ENCODE measurements at regions not wholly inside any gene's neighbourhood (a gene's known extent, or its start where the extent isn't known, plus 50 kb on each side); places are given as distances from the start of the nearest gene placed in this dataset.
"Not testable (repeated sequence)": the region's sequence is repeated elsewhere in the genome, so short reads cannot be mapped to it uniquely, and the experiment has no call there.

DNA sequence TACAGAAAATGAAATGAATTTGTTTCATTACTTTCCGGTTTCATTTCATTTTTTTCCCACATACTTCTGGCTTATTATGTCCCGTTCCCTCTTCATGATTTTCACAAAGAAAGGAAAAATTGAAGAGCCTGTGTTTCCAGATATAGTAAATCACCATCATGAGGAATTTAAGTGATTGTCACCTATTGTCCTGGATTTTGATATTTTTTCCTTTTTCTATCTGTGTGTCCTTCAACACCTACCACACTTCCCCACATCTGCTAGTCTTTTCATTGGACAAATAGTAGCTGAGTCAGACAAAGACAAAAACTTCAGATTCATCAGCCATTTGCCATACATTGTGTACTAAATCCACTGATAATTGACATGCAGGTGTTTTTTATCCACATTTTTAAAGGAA is 258.2 kb upstream of the HSF2 start:
- DNase-seq = no peak

GRCh38 chr6:122143813-122144601 is 255.4 kb upstream of the HSF2 start:
- no peak for DNase-seq

DNA sequence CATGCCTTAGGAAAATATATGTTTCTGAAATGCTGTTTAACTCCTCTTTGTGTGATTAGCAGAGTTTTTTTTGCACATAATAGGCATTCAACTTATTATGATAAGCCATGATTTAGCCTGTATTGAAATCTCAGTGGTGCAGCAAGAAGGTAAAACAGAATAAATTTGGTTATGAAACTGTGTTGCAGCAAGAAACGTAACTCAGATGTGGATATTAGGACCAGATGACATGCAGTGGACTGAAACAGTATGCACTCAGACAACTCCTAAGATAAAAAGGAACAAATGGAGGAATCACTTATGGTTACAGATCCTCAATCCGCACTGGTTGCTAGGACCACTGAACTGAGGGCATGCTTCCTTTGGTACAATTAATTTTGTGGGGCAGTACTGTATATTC is 254.2 kb upstream of the HSF2 start:
- no peak for DNase-seq

DNA sequence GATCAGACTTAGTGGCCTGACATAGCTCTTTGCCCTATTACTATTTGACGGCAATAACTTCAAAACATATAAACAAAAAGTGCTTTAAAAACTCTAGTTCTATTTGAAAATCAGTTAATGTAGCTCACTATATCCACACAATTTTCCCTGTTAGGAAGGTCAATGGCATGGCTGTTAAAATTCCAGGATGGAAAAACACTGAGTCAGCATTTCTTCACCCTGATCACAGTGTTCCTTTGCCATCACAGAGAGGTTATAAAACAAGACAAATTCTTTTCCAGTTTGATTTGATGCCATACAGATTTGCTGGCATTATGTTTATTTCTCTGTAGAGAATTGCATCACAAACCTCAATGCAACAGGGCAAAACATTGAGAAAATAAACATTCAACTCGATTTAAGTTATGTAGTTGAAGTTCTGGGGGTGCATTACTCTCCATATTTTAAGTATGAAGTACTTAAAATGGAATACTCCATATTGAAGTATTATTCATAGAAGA is 253.7 kb upstream of the HSF2 start:
- DNase-seq = no peak

GRCh38 chr6:122147291-122147690 is 252.2 kb upstream of the HSF2 start:
- DNase-seq = no peak

DNA sequence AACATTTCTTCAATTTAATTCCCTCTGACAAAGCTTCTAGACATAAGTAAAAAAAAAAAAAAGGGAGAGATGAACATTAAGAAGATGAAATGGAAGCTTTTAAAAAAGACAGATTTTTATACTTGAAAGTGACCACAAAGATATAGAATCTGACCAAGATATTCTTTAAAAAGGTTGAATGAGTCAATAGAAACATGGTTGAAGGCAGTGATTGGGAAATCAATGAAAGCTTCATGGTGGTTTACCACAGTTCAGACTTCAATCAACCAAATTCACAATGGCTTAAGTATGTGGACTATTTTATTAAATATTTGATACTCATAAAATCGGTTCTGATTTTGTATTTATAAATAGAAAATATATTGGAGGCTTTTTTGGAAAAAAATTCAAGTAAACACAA is 248.4 kb upstream of the HSF2 start:
- no peak for DNase-seq

GRCh38 chr6:122151763-122152162 is 247.7 kb upstream of the HSF2 start:
- DNase-seq = no peak

DNA sequence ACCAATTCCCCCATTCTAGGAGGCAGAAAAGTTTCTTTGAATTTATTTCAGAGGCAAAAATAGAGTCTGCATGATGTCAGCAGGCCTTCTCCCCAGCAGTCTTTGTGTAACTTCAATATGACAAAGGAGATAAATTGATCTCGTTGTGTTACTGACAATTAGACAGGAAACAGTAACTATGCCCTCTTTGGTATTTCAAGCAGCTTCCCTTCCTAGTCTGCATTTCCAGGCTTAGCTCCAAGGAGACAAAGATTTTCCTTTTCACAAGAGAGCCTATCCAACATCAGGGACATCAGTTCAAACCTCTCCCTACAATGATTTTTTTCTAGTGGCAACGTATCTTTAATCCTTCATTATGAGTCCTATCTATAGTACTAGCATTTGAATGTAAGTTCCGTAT is 245.9 kb upstream of the HSF2 start:
- no peak for DNase-seq

- no peak for DNase-seq
Observed at GRCh38 chr6:122154155-122154554, 245.3 kb upstream of the HSF2 start.

DNA sequence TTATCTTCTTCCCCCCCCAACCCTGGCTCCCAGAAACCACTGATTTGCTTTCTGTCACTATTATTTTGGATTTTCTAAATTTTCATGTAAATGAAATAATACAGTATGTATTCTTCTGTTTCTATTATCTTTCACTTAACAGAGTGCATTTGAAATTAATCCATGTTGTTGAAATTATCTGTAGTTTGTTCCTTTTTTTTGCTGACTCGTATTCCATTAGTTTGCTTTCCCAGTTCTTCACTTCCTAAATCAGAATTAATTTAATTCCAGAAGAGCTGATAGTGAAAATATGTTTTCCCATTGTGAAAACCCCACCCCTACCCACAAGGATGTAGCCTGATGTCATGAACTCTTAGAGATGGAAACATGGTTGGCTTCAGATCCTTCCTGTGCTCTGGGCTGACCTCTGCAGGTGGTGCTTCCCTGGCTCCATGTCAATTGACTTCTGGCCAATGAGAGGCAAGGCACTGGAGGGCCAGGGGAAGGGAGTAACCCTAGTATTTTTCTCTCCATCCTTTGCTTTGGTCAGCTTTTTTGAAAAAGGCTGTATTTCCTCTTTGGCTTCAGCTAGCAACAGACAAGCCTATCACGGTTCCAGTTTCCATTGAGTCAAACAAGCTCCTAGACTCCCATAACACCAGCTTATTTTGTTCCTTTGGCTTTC is 244.4 kb upstream of the HSF2 start:
- no peak for DNase-seq

DNA sequence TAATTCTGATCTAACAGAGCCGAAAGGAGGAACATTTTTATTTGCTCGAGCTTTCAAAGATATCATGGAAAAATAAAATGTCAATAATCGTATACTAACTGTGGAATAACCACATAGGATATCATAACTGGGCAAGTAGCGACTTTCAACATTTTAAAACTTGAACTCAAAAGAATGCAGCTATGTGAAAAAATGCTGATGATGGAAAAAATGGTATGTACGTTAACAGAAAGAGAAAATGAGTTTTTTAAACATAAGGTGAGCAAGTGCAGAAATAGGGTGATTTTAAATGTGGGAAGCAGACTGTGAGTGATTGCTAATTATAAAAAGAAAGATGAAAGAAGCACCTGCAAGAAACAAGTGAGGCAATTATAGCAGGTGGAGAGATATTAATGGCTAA is 238.3 kb upstream of the HSF2 start:
- DNase-seq = no peak

DNA sequence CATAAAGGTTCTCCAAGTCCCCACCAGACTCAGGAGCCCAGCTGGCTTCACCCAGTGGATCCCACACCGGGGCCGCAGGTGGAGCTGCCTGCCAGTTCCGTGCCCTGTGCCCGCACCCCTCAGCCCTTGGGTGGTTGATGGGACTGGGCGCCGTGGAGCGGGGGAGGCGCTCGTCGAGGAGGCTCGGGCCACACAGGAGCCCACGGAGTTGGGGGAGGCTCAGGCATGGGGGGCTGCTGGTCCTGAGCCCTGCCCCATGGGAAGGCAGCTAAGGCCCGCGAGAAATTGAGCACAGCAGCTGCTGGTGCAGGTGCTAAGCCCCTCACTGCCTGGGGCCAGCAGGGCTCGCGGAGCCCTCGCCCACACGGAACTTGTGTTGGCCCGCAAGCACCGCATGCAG is 234.4 kb upstream of the HSF2 start:
- DNase-seq = no peak

DNA sequence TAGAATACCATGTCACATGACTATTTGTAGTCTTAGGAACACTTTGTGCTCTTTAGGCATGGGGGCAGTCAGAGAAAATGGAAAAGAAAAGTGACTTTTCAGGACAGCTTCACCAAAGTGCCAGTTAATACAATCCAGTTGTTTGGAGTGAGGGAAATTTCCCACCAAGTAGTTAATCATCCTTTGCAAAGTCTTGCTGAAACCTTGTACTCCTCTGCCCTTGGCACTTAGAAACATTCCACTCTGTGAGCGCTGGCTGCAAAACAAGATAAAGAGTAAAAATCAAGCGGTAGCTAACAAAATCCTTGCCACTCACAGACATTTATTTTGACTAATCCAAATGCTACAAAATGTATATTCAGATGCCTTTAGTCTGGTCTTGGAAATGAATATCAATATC is 229.2 kb upstream of the HSF2 start:
- DNase-seq = no peak

DNA sequence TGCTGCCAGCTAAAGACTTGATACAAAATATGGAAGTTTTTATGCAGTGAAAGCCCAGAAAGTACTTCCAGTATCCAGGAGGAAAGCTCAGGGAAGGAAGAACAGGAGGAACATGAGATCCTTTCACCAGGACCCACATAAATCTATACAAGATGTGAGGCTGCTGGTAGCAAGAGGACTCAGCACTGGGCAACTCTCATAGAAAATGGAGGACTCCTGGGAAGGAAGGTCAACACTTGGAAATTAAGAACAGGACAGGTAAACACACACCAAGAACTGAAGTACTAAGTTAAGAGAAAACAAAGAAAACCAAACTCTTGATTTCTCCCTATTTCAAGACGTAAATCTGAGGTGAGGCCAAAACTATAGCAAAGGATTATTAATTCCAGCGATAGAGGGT is 220.5 kb upstream of the HSF2 start:
- no peak for DNase-seq

- DNase-seq = no peak
Observed at GRCh38 chr6:122180132-122180531, 219.3 kb upstream of the HSF2 start.

GRCh38 chr6:122182061-122182460 is 217.4 kb upstream of the HSF2 start:
- no peak for DNase-seq

DNA sequence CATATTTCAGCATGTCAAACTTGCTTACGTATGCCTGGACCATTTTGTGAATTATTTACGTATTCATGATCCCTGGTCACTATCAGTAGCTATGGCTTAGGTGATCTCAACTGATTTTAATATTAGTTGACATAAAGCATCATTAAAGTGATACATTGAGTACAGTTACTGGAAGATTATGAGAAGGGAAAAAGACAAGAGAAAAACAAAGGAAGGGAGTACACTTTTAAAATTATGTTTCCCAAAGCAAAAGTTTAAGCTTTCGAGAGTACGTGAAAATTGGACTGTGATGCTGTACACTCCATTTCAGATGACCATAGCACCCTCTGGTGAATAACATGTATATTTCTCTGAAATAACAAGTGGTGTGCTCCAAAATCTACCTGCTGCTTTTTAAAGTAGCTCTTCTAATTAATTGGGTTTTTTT is 215.0 kb upstream of the HSF2 start:
- DNase-seq = no peak

- not testable (repeated sequence) for DNase-seq
Observed at GRCh38 chr6:122185458-122185857, 214.0 kb upstream of the HSF2 start.

DNA sequence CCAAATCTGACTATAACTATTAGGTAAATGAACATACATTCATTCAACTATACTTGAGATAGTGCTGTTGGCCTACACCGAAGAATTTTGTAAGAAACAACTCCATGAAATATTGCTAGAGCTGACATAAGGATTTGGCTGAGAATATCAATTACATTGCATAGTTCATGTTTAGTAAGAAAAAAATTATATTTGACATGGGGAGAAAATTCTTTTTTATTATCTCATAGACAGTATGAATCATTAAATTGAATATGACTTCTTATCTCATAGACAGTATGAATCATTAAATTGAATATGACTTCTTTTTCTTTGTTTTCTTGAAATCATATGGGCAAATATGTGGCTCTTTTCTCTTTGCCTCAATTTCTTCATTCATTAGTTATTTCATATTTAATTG is 212.3 kb upstream of the HSF2 start:
- DNase-seq = no peak

- DNase-seq = no peak
Observed at GRCh38 chr6:122198922-122199321, 200.5 kb upstream of the HSF2 start.

GRCh38 chr6:122200440-122200839 is 199.0 kb upstream of the HSF2 start:
- DNase-seq = no peak

DNA sequence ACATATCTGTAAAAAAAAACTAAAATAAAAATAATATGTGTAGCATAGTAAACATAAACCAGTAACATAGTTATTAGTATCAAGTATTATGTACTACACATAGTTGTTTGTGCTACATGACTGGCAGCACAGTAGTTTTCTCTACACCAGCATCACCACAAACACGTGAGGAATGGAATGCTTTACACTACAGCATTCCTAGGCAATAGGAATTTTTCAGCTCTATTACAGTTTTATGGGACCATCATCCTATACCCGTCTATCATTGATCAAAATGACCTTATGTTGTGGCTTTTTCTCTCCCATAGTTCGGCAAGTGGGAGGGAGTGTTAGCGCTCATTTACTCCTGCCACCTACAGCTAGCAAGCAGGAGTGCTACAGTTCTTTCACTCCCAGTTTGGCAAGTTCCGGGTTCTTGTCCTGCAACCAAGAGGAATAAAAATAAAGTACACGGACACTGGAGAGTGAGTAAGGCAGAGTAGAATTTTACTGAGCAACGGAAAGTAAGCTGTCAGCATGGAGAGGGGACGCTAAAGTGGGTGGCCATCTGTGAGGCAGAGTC is 196.8 kb upstream of the HSF2 start:
- no peak for DNase-seq

- DNase-seq = no peak
Observed at GRCh38 chr6:122207061-122207460, 192.4 kb upstream of the HSF2 start.

GRCh38 chr6:122207794-122208193 is 191.7 kb upstream of the HSF2 start:
- DNase-seq = no peak

All from stimulated activated naive CD4-positive, alpha-beta T cell (primary cell).